GM20431 (cell line): ENCODE measurements at regions not wholly inside any gene's neighbourhood (a gene's known extent, or its start where the extent isn't known, plus 50 kb on each side); places are given as distances from the start of the nearest gene placed in this dataset.

Source experiments
- in situ Hi-C: fragments of 300-500 bp; cut with MseI, MboI; formaldehyde crosslinking; loops from one replicate; pipeline ENCODE4 v1.15.0; 2020; ENCODE audit warnings: low sequenced_read_pairs; ENCODE audit not compliant: unreplicated experiment

- in situ Hi-C loops, result no loop called here
Measured at GRCh38 chr2:56444339-56444738, 260.5 kb downstream of the CCDC85A start.

- in situ Hi-C loops, result no loop called here
Measured at GRCh38 chr2:56448403-56449001, 264.7 kb downstream of the CCDC85A start.

- in situ Hi-C loops, result no loop called here
Measured at GRCh38 chr2:56449002-56449431, 265.2 kb downstream of the CCDC85A start.

GRCh38 chr2:56449449-56449860, 265.7 kb downstream of the CCDC85A start:
- in situ Hi-C loops, result no loop called here

- in situ Hi-C loops, result no loop called here
Measured at GRCh38 chr2:56450047-56450446, 266.3 kb downstream of the CCDC85A start.

GRCh38 chr2:56450772-56451171, 267.0 kb downstream of the CCDC85A start:
- in situ Hi-C loops, result no loop called here

- in situ Hi-C loops, result no loop called here
Measured at GRCh38 chr2:56455642-56456041, 271.9 kb downstream of the CCDC85A start.

GRCh38 chr2:56456791-56457190, 273.0 kb downstream of the CCDC85A start:
- in situ Hi-C loops, result no loop called here

GRCh38 chr2:56460508-56460907, 276.7 kb downstream of the CCDC85A start:
- in situ Hi-C loops, result no loop called here

- in situ Hi-C loops, result no loop called here
Measured at GRCh38 chr2:56464066-56464465, 280.3 kb downstream of the CCDC85A start.

GRCh38 chr2:56464613-56465012, 280.8 kb downstream of the CCDC85A start:
- in situ Hi-C loops, result no loop called here

- in situ Hi-C loops, result no loop called here
Measured at GRCh38 chr2:56465491-56465890, 281.7 kb downstream of the CCDC85A start.

GRCh38 chr2:56473524-56473923, 289.7 kb downstream of the CCDC85A start:
- in situ Hi-C loops, result no loop called here

- in situ Hi-C loops, result no loop called here
Measured at GRCh38 chr2:56474412-56475158, 290.8 kb downstream of the CCDC85A start.

GRCh38 chr2:56475191-56475590, 291.4 kb downstream of the CCDC85A start:
- in situ Hi-C loops, result no loop called here

- in situ Hi-C loops, result no loop called here
Measured at GRCh38 chr2:56476509-56477071, 292.8 kb downstream of the CCDC85A start.

- in situ Hi-C loops, result no loop called here
Measured at GRCh38 chr2:56478027-56478426, 294.2 kb downstream of the CCDC85A start.

GRCh38 chr2:56483081-56483480, 299.3 kb downstream of the CCDC85A start:
- in situ Hi-C loops, result no loop called here

- in situ Hi-C loops, result no loop called here
Measured at GRCh38 chr2:56484906-56485305, 301.1 kb downstream of the CCDC85A start.

- in situ Hi-C loops, result no loop called here
Measured at GRCh38 chr2:56500317-56500716, 316.5 kb downstream of the CCDC85A start.

- in situ Hi-C loops, result no loop called here
Measured at GRCh38 chr2:56502616-56503015, 318.8 kb downstream of the CCDC85A start.
